Body of pancreas (tissue), 4 donors: ENCODE measurements at regions not wholly inside any gene's neighbourhood (a gene's known extent, or its start where the extent isn't known, plus 50 kb on each side); places are given as distances from the start of the nearest gene placed in this dataset.

Experiments
- POLR2A ChIP-seq, 3 donors: fragments of 450-650 bp; IDR thresholded peaks; one replicate each; pipeline ENCODE4 v1.6.1; 2016; ENCODE audit warnings: antibody characterized with exemption in 3 of 3, mild to moderate bottlenecking in 2 of 3
- TF ChIP-seq, protein P1 (sequence below), 7 experiments: fragments of 450-650 bp in 4 of 7; fragments of 200-600 bp in 3 of 7; sonication (generic) in 3 of 7; IDR thresholded peaks; one replicate each; pipeline ENCODE4 v1.5.1; 2016 to 2019; ENCODE audit warnings: antibody characterized with exemption in 7 of 7

DNA sequence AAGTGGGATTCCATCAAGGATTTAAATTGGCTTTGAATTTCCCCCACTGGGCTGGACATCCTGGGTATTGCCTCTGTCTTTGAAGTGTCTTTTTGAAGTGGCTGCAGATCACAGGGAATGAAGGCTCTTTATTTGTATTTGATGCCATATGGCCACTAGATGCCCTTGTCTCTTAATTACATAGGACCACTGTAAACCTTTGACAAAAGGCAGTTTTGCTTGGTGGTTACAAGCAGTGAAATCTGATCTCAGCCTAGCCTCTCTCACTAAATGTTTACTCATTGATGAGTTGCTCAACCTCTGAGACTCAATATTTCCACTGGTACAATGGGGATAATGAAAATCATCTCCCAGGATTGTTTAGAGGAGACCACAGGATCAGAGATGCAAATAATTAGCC, 102.2 kb downstream of the INSIG2 start:
- TF ChIP-seq, protein P1, sequence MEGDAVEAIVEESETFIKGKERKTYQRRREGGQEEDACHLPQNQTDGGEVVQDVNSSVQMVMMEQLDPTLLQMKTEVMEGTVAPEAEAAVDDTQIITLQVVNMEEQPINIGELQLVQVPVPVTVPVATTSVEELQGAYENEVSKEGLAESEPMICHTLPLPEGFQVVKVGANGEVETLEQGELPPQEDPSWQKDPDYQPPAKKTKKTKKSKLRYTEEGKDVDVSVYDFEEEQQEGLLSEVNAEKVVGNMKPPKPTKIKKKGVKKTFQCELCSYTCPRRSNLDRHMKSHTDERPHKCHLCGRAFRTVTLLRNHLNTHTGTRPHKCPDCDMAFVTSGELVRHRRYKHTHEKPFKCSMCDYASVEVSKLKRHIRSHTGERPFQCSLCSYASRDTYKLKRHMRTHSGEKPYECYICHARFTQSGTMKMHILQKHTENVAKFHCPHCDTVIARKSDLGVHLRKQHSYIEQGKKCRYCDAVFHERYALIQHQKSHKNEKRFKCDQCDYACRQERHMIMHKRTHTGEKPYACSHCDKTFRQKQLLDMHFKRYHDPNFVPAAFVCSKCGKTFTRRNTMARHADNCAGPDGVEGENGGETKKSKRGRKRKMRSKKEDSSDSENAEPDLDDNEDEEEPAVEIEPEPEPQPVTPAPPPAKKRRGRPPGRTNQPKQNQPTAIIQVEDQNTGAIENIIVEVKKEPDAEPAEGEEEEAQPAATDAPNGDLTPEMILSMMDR (IDR thresholded peaks at IDR 0.05): no peak
- TF ChIP-seq POLR2A (IDR thresholded peaks at IDR 0.05): no peak
